ENCODE measurements at regions not wholly inside any gene's neighbourhood (a gene's known extent, or its start where the extent isn't known, plus 50 kb on each side); places are given as distances from the start of the nearest gene placed in this dataset.

- TF ChIP-seq CTCF (IDR thresholded peaks at IDR 0.05; ENCODE audit: insufficient read depth, low read depth, low read length) = no peak
- no peak for TF ChIP-seq EZH2 (IDR thresholded peaks at IDR 0.05; ENCODE audit: insufficient read depth, low read length)
Observed at GRCh38 chr21:14754259-14754604, 208.1 kb upstream of the SAMSN1 start.

Measured in astrocyte (in vitro differentiated cells and primary cell).